ENCODE measurements at regions not wholly inside any gene's neighbourhood (a gene's known extent, or its start where the extent isn't known, plus 50 kb on each side); places are given as distances from the start of the nearest gene placed in this dataset.

DNA sequence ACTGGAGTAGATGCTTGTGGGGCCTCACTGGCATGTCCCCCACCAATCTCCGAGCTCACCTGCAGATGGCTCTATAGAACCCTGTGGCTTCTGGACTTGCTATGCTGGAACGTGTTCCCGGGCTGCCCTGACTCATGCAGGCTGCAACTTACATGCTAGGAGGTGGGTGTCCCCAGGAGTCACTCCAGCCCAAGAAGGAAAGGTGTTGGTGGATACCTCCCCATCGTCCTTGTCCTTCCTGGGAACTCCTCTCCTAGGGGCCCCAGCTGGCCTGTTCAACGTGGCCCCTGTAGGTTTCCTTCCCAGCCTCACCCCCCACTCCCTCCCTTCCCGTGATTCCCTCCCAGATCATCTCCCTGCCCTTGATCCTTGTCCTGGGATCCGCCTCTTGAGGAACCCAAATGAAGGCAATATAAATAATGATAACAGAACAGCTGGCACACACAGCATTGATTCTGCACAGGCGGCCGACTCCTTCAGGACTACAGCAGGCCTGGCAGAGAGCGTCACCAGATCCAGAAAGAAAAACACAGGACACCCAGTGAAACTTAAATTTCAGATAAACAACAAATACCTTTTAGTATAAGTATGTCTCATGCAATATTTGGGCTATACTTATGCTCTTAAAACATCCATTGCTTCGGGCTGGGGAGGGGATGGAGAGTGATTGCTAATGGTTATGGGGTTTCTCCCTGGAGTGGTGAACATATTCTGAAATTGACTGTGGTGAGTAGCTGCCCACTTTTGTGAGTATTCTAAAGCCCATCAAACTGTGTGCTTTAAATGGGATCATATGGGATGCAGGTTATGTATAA lies 221.1 kb upstream of the GSE1 start:
- DNase-seq (ENCODE audit: low read depth): no peak

DNA sequence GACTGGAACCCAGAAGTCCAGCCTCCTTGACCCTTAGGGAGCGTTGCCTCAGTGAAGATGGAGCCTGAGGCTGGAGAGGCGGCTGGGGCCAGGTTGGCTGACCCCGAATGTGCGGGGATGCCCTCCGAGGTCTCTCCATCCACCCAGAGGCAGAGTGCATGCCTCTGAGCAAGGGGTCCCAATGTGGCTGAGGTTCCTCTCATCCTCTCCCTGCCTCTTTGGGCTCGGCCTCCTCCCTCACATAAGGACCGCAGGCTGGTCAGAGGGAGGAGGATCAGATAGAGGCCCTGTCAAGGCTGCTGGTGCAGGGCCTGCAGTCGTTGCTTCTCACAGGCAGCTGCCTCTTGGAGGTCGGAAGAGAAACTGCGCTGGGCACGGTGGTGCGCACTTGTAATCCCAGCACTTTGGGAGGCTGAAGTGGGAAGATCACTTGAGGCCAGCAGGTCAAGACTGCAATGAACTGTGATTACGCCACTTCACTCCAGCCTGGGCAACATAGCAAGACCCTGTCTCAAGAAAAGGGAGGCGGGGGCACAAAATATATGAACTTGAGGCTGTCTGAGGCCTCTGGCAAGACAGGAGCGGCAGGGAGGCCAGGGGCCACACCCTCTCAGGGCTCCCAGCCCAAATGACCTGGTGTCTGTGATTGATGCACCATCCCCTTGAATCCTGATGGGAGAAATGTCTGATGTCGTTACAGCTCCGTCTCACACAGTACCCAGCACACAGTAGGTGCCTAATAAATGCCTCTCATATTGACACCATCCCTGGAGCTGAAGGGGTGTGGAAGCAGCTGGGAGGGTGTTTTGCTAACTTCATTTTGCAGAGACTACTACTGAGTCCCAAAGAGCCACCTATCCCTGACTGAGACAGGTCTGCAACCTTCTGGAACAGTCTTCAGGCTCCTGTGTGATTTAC lies 220.1 kb upstream of the GSE1 start:
- DNase-seq (ENCODE audit: low read depth): no peak

DNA sequence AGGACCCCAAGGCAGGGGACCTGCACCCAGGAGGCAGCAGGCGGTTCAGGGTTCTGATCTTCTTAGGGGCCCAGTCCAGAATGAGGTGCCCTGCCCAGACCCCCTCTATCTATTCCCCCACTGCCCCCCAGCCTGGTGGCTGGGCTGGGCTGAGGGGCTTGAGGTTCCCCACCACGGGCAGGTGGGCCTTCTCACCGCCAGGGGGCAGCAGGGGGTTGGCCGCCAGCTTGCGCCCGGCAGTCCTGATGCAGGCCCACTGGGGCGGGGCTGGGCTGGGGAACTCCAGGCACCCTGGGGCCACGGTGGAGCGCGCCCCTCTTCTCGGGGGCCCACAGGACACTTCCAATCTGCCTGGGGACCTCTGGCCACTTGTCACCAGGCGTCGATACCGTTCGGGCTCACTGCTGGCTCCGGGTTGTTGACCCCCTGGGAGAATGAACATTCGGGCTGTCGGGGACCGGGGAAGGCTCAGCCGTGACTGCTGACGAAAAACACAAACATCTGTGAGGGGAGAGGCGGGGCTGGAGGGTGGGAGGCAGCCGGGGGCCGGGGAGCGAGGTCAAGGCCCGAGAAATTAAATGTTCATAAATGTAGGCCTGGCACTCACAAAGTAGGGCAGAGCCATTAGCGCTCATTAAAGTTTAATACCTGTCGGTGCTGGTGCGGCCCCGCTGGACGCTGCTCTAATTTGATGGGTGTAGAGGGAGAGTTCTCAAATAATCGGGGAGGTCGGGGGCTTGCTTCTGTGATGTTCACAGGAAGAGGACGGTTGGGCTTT lies 219.3 kb upstream of the GSE1 start:
- DNase-seq (ENCODE audit: low read depth): no peak

GRCh38 chr16:85394456-85395206 lies 218.5 kb upstream of the GSE1 start:
- DNase-seq (ENCODE audit: low read depth): no peak

GRCh38 chr16:85395207-85395912 lies 217.8 kb upstream of the GSE1 start:
- peak; percentile 97 for DNase-seq (ENCODE audit: low read depth)

GRCh38 chr16:85395913-85396878 lies 216.9 kb upstream of the GSE1 start:
- no peak for DNase-seq (ENCODE audit: low read depth)

DNA sequence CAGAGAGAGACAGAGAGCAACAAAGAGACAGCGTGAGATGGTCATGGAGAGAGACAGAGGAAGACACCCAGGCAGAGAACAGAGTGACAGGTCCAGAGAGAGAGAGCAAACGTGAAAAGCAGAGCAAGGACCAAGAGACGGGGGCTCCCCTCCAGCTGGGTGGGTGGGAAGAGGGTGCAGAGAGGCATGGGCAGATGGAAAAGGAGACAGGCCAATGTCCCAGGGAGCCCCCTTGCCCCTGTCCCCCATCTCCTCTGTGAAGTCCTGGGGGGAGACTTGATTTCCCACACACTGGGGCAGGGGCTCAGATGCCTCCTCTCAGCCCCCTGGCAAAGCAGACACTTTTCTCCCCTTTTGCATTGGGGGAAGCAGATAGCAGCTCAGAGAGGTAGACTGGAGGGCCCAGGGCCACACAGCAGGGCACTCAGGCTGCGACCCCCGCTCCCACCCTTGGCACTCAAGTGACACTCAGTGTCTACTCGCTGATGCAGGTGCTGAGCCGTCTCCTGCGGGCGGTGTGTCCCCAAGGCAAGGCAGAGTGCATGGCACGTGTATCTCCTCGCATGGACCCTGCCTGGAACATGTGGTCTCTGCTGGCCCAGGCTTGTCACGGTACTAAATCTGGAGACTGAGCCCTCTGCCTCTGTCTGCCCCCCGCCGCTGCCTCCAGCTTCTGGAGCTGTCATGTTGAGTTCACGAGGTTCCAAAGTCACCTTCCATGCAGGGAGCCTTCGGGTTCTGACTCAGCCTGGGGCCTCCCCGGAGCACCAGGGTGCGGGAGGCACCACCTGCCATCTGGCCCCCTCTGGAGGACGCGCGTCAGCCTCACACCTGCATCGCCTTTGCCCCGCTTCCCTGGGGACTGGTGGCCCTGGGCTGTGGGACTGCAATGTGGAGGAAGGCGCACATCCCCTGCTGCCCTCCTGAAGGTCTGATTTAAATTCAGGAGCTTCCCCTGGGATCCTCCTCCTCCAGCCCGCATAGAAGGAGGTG lies 215.9 kb upstream of the GSE1 start:
- no peak for DNase-seq (ENCODE audit: low read depth)

GRCh38 chr16:85398050-85398451 lies 215.1 kb upstream of the GSE1 start:
- DNase-seq (ENCODE audit: low read depth): no peak

DNA sequence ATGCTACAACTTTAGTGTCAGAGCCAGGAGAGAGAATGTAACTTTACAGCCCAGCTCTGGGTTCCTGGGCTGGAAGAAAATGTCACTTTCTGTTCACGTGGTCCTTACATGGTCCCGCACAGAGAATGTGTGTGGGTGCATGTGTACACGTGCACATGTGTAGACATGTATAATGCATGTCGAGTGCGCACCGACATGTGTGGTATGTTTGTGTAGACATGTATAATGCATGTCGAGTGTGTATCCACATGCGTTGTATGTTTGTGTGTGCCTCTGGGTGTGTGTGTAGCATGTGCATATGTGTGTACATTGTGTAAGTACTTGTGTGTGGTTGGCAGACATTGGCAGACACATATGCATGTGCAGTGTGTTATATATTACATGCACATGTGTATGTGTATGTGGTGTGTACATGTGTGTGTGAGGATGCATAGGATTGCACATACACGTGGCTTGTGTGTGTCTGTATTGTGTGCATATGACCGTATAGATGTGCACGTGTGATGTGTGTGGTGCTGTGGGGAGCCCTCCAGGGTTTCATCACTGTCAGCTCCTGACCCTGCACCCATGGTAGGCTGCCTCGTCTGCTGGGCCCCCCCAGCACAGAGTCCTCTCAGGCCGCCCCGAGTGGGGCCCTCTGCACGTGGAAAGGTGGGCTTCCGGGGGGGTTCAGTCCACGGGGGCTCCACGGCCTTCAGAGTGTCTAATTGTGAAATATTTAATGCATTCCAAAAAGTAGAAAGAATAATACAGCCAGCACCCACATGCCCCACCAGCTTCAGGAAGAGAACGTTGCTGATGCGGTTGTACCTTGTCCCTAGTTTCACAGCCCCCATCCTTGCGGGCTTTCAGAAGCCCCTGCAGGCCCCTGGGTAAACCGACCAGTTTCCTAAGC lies 214.2 kb upstream of the GSE1 start:
- DNase-seq (ENCODE audit: low read depth): no peak

DNA sequence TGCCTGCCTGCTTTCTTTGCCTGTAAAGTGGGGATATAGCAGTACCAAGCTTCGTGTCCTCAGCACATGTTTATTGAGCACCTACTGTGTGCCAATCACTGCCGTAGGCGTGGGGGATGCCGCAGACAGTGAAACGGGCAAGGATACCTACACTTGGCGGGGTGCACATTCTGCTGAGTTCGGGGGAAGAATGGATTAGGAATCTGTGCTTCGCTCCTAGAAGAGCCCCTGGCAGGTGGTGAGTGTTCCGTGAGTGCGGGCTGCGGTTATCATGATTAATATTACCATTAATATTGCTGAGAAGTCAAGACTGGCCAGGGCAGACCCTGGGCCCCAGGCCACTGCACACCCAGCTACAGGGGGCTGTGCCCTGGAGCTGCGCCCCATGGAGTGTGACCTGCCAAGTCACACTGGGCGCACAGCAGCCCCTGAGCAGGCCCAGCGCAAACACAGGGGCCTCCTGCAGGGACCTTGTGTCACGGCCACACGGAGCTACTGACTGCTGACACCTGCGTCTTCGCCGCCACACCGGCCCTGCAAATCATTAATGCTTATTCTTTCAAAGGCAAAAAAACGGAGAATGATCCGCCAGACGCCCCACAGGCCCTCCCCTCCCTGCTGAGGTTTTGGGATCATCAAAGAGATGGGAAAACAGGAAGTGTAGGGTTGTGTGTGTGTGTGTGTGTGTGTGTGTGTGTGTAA lies 213.4 kb upstream of the GSE1 start:
- no peak for DNase-seq (ENCODE audit: low read depth)

DNA sequence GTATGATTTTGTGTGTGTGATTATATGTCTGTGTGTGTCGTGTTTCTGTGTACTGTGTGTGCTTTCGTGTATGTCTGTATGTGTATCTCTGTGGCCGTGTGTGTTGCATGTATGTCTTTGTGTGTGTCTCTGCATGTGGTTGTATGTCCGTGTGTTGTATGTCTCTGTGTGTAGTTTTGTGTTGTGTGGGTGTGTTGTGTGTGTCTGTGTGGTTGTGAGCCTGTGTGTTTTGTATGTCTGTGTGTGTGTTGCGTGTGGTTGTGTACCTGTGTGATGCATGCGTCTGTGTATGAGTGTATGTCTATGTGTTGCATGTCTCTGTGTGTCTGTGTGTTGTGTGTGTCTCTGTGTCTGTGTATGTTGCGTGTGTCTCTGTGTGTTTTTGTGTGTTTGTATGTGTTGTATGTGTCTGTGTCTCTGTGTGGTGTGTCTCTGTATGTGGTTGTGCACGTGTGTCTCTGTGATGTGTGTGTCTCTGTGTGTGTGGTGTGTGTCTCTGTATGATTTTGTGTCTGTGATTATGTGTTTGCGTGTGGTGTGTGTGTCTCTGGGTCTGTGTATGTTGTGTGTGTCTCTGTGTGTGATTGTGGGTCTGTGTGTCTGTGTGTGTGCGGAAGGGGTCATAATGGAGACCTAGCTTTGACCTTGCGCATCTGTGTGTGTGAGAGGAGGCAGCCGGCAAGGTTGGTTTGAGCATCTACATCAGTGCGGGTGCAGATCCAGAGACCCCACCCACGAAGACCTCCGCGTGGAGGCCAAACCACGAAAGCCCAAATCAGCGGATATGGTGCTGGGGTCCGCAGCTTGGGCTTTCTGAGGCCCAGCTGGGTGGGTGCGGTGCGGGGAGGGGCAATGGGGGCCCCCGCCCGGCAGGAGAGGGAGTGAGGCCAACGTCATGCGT lies 212.6 kb upstream of the GSE1 start:
- DNase-seq (ENCODE audit: low read depth): no peak

DNA sequence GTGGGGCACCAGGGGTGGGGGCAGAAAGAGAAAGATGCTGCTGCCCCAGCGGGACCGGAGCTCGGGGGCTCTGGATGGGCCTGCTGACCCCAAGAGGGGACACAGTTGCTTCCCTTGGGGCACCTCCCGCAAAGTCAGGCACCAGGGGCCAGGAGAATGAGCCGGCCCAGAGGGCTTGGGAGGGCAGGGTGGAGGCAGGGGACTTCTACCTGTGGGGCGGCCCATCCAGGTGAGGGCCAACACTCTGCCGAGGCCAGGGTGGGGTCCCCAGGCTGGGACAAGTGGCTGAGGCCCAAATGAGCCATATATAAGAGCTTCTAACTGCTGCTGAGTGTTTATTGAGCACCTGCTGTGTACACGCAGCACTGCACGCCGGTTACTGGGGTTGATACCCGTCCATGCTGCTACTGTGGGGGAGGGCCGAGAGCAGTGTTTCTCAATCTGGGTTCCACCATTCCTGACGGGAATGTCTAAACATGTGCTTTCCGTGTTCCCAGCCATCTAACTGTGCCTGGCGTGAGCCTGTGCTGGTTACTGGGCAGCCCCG lies 211.7 kb upstream of the GSE1 start:
- no peak for DNase-seq (ENCODE audit: low read depth)

GRCh38 chr16:85401917-85402766 lies 211.0 kb upstream of the GSE1 start:
- DNase-seq (ENCODE audit: low read depth): no peak

DNA sequence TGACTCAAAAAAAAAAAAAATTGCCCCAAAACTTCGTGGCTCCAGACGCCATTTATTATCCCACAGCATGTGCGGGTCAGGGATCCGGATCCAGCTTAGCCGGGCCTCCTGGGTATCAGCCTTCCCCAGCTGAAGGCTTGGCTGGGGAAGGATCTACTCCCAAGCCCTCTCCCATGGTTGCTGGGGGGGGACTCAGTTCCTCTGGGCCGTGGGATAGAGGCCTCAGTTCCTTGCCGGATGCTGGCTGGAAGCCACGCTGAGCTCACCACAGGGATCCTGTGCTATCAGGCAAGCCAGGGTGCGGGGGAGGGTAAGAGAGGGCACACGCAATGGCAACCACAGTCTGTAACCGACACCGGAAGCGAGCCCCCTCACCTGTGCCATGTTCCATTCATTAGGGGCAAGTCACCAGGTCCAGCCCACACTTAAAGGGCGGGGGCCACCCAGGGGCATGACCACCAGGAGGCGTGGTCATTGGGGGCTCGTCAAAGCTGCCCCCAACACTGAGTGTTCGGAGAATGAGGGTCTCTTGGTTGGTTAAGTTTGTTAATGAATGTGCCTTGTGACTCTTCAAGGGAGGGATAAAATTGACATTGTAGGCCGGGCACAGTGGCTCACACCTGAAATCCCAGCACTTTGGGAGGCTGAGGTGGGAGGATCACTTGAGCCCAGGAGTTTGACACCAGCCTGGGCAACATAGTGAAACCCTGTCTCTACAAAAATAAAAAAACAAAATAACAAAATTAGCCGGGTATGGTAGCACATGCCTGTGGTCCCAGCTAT lies 210.0 kb upstream of the GSE1 start:
- DNase-seq (ENCODE audit: low read depth): no peak

Data from HS-27A (cell line).